ENCODE measurements at regions not wholly inside any gene's neighbourhood (a gene's known extent, or its start where the extent isn't known, plus 50 kb on each side); places are given as distances from the start of the nearest gene placed in this dataset.

DNA sequence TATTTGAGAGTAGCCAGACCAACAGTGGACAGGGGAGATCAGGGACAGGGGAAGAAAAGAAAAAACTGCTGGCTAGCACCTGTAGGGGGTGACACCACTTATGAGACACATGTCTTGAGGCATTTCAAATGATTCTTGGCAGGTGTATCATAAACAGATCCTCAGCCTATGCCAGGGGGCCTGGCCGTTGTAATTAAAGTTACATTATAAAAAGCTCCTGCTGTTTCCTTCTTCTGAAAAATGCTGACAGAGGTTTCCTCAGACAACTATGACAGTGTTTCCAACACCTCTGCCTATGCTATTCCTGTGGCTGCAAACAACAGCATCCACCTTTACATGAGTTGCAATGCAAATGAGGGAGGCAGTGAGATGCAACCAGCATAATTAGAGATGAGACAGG, 281.0 kb upstream of the PTER start:
- Histone ChIP-seq H2AFZ (ENCODE audit: low read depth, low read length) (no peak overlapping the region), H3K9me3 (replicated peaks; ENCODE audit: control insufficient read depth, insufficient read depth, low read length) (no peaks in the 10 kb centered on the region), H3K27me3 (ENCODE audit: control insufficient read depth in 2 of 2, insufficient read depth in 2 of 2, low read length in 2 of 2) (no peaks in the 10 kb centered on the region), H3K9me1 (replicated peaks; ENCODE audit: control insufficient read depth, extremely low read depth, insufficient read depth, low read length) (no peaks in the 10 kb centered on the region), H3K4me1 (ENCODE audit: control insufficient read depth, extremely low read depth, insufficient read depth, low read length) (no peaks in the 10 kb centered on the region), H3K36me3 (ENCODE audit: control insufficient read depth in 2 of 2, extremely low read depth in 1 of 2, insufficient read depth in 2 of 2, low read length in 2 of 2) (no peaks in the 10 kb centered on the region), H3K4me2 (ENCODE audit: insufficient read depth, low read length) (no peak overlapping the region), H3K9ac (replicated peaks; ENCODE audit: extremely low read depth, insufficient read depth, low read length) (no peak overlapping the region), H3K79me2 (ENCODE audit: control insufficient read depth, insufficient read depth, low read length) (no peaks in the 10 kb centered on the region), H4K20me1 (replicated peaks; ENCODE audit: control insufficient read depth, extremely low read depth, insufficient read depth, low read length) (no peaks in the 10 kb centered on the region), H3K27ac (ENCODE audit: insufficient read depth, low read depth, low read length) (no peak overlapping the region), H3K4me3 (replicated peaks in 1 of 3; ENCODE audit: insufficient read depth in 1 of 3, low read depth in 1 of 3, low read length in 3 of 3) (no peak overlapping the region)
- CTCF ChIA-PET, result no interaction called here
- no peak for TF ChIP-seq GATA2 (IDR thresholded peaks at IDR 0.05; ENCODE audit: insufficient read depth, insufficient read length, low read depth, low read length)
- TF ChIP-seq JUN (IDR thresholded peaks at IDR 0.05; ENCODE audit: borderline replicate concordance, insufficient read depth, insufficient read length, low read depth), result no peak
- no peak for TF ChIP-seq FOS (IDR thresholded peaks at IDR 0.05; ENCODE audit: borderline replicate concordance, insufficient read depth, low read length)
- no peak for TF ChIP-seq EZH2 (IDR thresholded peaks at IDR 0.05; ENCODE audit: borderline replicate concordance, low read depth, low read length, severe bottlenecking)
- no peak for TF ChIP-seq POLR2A (IDR thresholded peaks at IDR 0.05; ENCODE audit: low read depth, low read length)
- TF ChIP-seq, protein P1, sequence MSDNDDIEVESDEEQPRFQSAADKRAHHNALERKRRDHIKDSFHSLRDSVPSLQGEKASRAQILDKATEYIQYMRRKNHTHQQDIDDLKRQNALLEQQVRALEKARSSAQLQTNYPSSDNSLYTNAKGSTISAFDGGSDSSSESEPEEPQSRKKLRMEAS (IDR thresholded peaks at IDR 0.05; ENCODE audit: insufficient read depth, insufficient read length), result no peak
- no peak for TF ChIP-seq CTCF (IDR thresholded peaks at IDR 0.05; ENCODE audit: extremely low read depth in 1 of 2, insufficient read depth in 1 of 2, low read depth in 1 of 2, low read length in 2 of 2)
- no peak for TF ChIP-seq MYC (IDR thresholded peaks at IDR 0.05; ENCODE audit: low read depth, low read length)
- no peak for TF ChIP-seq POLR2AphosphoS5 (IDR thresholded peaks at IDR 0.05; ENCODE audit: insufficient read depth, low read depth, low read length)
- DNase-seq (ENCODE audit: low read depth, low spot score) (no peak), FAIRE-seq (no peak)
- no TSS peak for BruUV-seq (replicated peaks)
- intact Hi-C loops (cut with micrococcal nuclease), result no loop called here
- POLR2A ChIA-PET, result no interaction called here
- dilution Hi-C loops (cut with MboI; ENCODE audit: extremely low pct_ligation_motif_present, low sequenced_read_pairs), result no loop called here

Data from endothelial cell of umbilical vein (primary cell).